ENCODE measurements at regions not wholly inside any gene's neighbourhood (a gene's known extent, or its start where the extent isn't known, plus 50 kb on each side); places are given as distances from the start of the nearest gene placed in this dataset.

DNA sequence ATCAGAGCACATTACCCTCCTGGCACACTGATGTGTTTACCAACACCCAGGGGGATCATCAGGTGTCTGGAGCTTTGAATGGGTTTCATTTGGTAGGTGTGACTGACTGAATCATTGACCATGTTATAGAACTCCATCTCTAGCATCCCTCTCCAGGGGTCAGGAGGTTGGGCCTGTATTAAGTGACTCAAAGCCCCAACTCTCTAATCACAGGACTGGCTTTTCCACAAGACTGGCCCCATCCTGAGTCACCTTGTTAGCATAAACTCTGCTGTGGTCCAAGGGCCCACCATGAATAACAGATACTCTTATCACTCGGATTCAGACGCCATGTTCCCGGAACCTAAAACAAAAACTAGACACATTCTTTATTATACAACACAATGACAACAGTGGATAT, 125.9 kb upstream of the NDUFV2 start:
- intact Hi-C loops (cut with micrococcal nuclease): no loop called here
- no TSS peak for BruUV-seq (replicated peaks)
- no peak overlapping the region for H3K4me3 ChIP-seq (ENCODE audit: low read length)
- H3K9me3 ChIP-seq (ENCODE audit: low read length): no peaks in the 10 kb centered on the region
- no peaks in the 10 kb centered on the region for H3F3A ChIP-seq (ENCODE audit: low read length, unreplicated experiment)
- H3K9ac ChIP-seq (ENCODE audit: low read length): no peak overlapping the region
- TF ChIP-seq, protein P1, sequence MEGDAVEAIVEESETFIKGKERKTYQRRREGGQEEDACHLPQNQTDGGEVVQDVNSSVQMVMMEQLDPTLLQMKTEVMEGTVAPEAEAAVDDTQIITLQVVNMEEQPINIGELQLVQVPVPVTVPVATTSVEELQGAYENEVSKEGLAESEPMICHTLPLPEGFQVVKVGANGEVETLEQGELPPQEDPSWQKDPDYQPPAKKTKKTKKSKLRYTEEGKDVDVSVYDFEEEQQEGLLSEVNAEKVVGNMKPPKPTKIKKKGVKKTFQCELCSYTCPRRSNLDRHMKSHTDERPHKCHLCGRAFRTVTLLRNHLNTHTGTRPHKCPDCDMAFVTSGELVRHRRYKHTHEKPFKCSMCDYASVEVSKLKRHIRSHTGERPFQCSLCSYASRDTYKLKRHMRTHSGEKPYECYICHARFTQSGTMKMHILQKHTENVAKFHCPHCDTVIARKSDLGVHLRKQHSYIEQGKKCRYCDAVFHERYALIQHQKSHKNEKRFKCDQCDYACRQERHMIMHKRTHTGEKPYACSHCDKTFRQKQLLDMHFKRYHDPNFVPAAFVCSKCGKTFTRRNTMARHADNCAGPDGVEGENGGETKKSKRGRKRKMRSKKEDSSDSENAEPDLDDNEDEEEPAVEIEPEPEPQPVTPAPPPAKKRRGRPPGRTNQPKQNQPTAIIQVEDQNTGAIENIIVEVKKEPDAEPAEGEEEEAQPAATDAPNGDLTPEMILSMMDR (conservative IDR thresholded peaks at IDR 0.05; ENCODE audit: low read depth, low read length): no peak
- TF ChIP-seq EZH2phosphoT487 (IDR thresholded peaks at IDR 0.05; ENCODE audit: borderline replicate concordance, low read length): no peak
- no peak for TF ChIP-seq EZH2 (IDR thresholded peaks at IDR 0.05; ENCODE audit: low read length, unreplicated experiment)
- POLR2A ChIA-PET (ENCODE audit: unreplicated experiment): no interaction called here
- no peaks in the 10 kb centered on the region for H3K9me2 ChIP-seq (replicated peaks; ENCODE audit: low read length)
- H3K4me1 ChIP-seq (ENCODE audit: insufficient read depth, low read length): no peaks in the 10 kb centered on the region
- DNase-seq (no peak), ATAC-seq (no peak)
- no peaks in the 10 kb centered on the region for H3K27me3 ChIP-seq (ENCODE audit: low read length)
- H3K27ac ChIP-seq (ENCODE audit: low read length): no peak overlapping the region
- H2AFZ ChIP-seq (ENCODE audit: low read length): no peak overlapping the region
- no peaks in the 10 kb centered on the region for H4K20me1 ChIP-seq (ENCODE audit: low read length)
- H3K79me2 ChIP-seq (ENCODE audit: low read length): no peaks in the 10 kb centered on the region
- CTCF ChIA-PET: no interaction called here
- no peaks in the 10 kb centered on the region for H3K36me3 ChIP-seq (ENCODE audit: low read depth, low read length)
- H3K4me2 ChIP-seq (ENCODE audit: low read length): no peak overlapping the region

DNA sequence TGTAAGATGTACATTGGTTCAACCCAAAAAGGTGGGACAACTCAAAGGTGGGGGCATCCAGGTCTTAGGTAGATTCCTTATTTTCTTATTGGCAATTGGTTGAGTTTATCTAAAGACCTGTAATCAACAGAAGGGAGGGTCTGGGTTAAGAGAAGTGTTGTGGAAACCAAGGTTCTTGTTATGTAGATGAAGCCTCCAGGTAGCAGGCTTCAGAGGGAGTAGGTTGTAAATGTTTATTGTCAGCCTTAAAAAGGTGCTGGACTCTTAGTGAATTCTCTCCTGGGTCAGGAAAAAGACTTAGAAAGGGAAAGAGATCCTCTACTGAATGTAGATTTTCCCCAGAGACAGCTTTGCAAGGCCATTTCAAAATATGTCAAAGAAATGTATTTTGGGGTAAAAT, 125.3 kb upstream of the NDUFV2 start:
- no peak for DNase-seq
- H3K9me2 ChIP-seq (replicated peaks; ENCODE audit: low read length): no peaks in the 10 kb centered on the region
- no peaks in the 10 kb centered on the region for H4K20me1 ChIP-seq (ENCODE audit: low read length)
- H3K4me1 ChIP-seq (ENCODE audit: insufficient read depth, low read length): no peaks in the 10 kb centered on the region
- TF ChIP-seq EZH2phosphoT487 (IDR thresholded peaks at IDR 0.05; ENCODE audit: borderline replicate concordance, low read length) (no peak), EZH2 (IDR thresholded peaks at IDR 0.05; ENCODE audit: low read length, unreplicated experiment) (no peak)
- TF ChIP-seq, protein P1 (conservative IDR thresholded peaks at IDR 0.05; ENCODE audit: low read depth, low read length): no peak
- no peaks in the 10 kb centered on the region for H3K36me3 ChIP-seq (ENCODE audit: low read depth, low read length)
- H3K79me2 ChIP-seq (ENCODE audit: low read length): no peaks in the 10 kb centered on the region
- BruUV-seq (replicated peaks): no TSS peak
- intact Hi-C loops (cut with micrococcal nuclease): no loop called here
- no peak overlapping the region for H3K9ac ChIP-seq (ENCODE audit: low read length)
- no peaks in the 10 kb centered on the region for H3F3A ChIP-seq (ENCODE audit: low read length, unreplicated experiment)
- ChIA-PET CTCF (interaction anchor here (0.6 kb wide), 1 partner anchor 51 kb away, joined by 3 read pairs; no protein-coding TSS in a partner anchor), POLR2A (ENCODE audit: unreplicated experiment) (no interaction called here)
- no peak overlapping the region for H3K4me3 ChIP-seq (ENCODE audit: low read length)
- H3K27ac ChIP-seq (ENCODE audit: low read length): no peak overlapping the region
- H3K27me3 ChIP-seq (ENCODE audit: low read length): no peaks in the 10 kb centered on the region
- H2AFZ ChIP-seq (ENCODE audit: low read length): no peak overlapping the region
- no peak for ATAC-seq
- no peaks in the 10 kb centered on the region for H3K9me3 ChIP-seq (ENCODE audit: low read length)
- H3K4me2 ChIP-seq (ENCODE audit: low read length): no peak overlapping the region

GRCh38 chr18:8977701-8978100, 124.8 kb upstream of the NDUFV2 start:
- BruUV-seq (replicated peaks): no TSS peak
- ATAC-seq: no peak
- ChIA-PET POLR2A (ENCODE audit: unreplicated experiment) (no interaction called here), CTCF (interaction anchor here (0.6 kb wide), 1 partner anchor 51 kb away, joined by 3 read pairs; no protein-coding TSS in a partner anchor)
- TF ChIP-seq, protein P1 (conservative IDR thresholded peaks at IDR 0.05; ENCODE audit: low read depth, low read length): no peak
- no peak for TF ChIP-seq EZH2phosphoT487 (IDR thresholded peaks at IDR 0.05; ENCODE audit: borderline replicate concordance, low read length)
- TF ChIP-seq EZH2 (IDR thresholded peaks at IDR 0.05; ENCODE audit: low read length, unreplicated experiment): no peak
- Histone ChIP-seq H3K36me3 (ENCODE audit: low read depth, low read length) (no peaks in the 10 kb centered on the region), H3K9me3 (ENCODE audit: low read length) (no peaks in the 10 kb centered on the region), H3K27ac (ENCODE audit: low read length) (no peak overlapping the region), H3F3A (ENCODE audit: low read length, unreplicated experiment) (no peaks in the 10 kb centered on the region), H3K4me1 (ENCODE audit: insufficient read depth, low read length) (no peaks in the 10 kb centered on the region), H3K4me2 (ENCODE audit: low read length) (no peak overlapping the region), H3K9ac (ENCODE audit: low read length) (no peak overlapping the region), H3K9me2 (replicated peaks; ENCODE audit: low read length) (no peaks in the 10 kb centered on the region), H3K79me2 (ENCODE audit: low read length) (no peaks in the 10 kb centered on the region), H3K27me3 (ENCODE audit: low read length) (no peaks in the 10 kb centered on the region), H2AFZ (ENCODE audit: low read length) (no peak overlapping the region), H3K4me3 (ENCODE audit: low read length) (no peak overlapping the region), H4K20me1 (ENCODE audit: low read length) (no peaks in the 10 kb centered on the region)
- DNase-seq: no peak
- intact Hi-C loops (cut with micrococcal nuclease): no loop called here

Measured in PC-3 (cell line).